ENCODE measurements at regions not wholly inside any gene's neighbourhood (a gene's known extent, or its start where the extent isn't known, plus 50 kb on each side); places are given as distances from the start of the nearest gene placed in this dataset.

GRCh38 chr13:70505809-70506208 is 397.6 kb upstream of the KLHL1 start:
- Histone ChIP-seq H3K9ac (ENCODE audit: low read depth in 1 of 2, low read length in 2 of 2) (no peak overlapping the region), H3K27ac (ENCODE audit: low read depth, low read length) (no peak overlapping the region), H3K36me3 (ENCODE audit: control insufficient read depth in 1 of 2, insufficient read depth in 2 of 2, low read length in 2 of 2) (no peaks in the 10 kb centered on the region), H3K4me3 (ENCODE audit: low read depth in 1 of 2, low read length in 2 of 2) (no peak overlapping the region), H3K4me1 (ENCODE audit: control insufficient read depth in 1 of 2, insufficient read depth in 2 of 2, low read length in 2 of 2) (no peaks in the 10 kb centered on the region), H3K9me3 (ENCODE audit: control insufficient read depth in 1 of 2, low read length in 2 of 2) (no peaks in the 10 kb centered on the region), H3K27me3 (ENCODE audit: control insufficient read depth in 1 of 2, insufficient read depth in 2 of 2, low read length in 2 of 2) (no peaks in the 10 kb centered on the region)

- no peak overlapping the region for H3K4me3 ChIP-seq (ENCODE audit: low read depth in 1 of 2, low read length in 2 of 2)
- H3K36me3 ChIP-seq (ENCODE audit: control insufficient read depth in 1 of 2, insufficient read depth in 2 of 2, low read length in 2 of 2), result no peaks in the 10 kb centered on the region
- H3K9me3 ChIP-seq (ENCODE audit: control insufficient read depth in 1 of 2, low read length in 2 of 2), result no peaks in the 10 kb centered on the region
- no peak overlapping the region for H3K27ac ChIP-seq (ENCODE audit: low read depth, low read length)
- H3K27me3 ChIP-seq (ENCODE audit: control insufficient read depth in 1 of 2, insufficient read depth in 2 of 2, low read length in 2 of 2), result no peaks in the 10 kb centered on the region
- H3K4me1 ChIP-seq (ENCODE audit: control insufficient read depth in 1 of 2, insufficient read depth in 2 of 2, low read length in 2 of 2), result no peaks in the 10 kb centered on the region
- no peak overlapping the region for H3K9ac ChIP-seq (ENCODE audit: low read depth in 1 of 2, low read length in 2 of 2)
These were observed 394.7 kb upstream of the KLHL1 start for GRCh38 chr13:70502944-70503343.

GRCh38 chr13:70490320-70490935 is 382.2 kb upstream of the KLHL1 start:
- H3K4me3 ChIP-seq (ENCODE audit: low read depth in 1 of 2, low read length in 2 of 2), result no peak overlapping the region
- H3K27ac ChIP-seq (ENCODE audit: low read depth, low read length), result no peak overlapping the region
- H3K9ac ChIP-seq (ENCODE audit: low read depth in 1 of 2, low read length in 2 of 2), result no peak overlapping the region
- H3K27me3 ChIP-seq (ENCODE audit: control insufficient read depth in 1 of 2, insufficient read depth in 2 of 2, low read length in 2 of 2), result no peaks in the 10 kb centered on the region
- H3K4me1 ChIP-seq (ENCODE audit: control insufficient read depth in 1 of 2, insufficient read depth in 2 of 2, low read length in 2 of 2), result no peaks in the 10 kb centered on the region
- peaks cover 0 to 8% of the 10 kb centered on the region in 2 donors for H3K9me3 ChIP-seq (ENCODE audit: control insufficient read depth in 1 of 2, low read length in 2 of 2)
- H3K36me3 ChIP-seq (ENCODE audit: control insufficient read depth in 1 of 2, insufficient read depth in 2 of 2, low read length in 2 of 2), result no peaks in the 10 kb centered on the region

- Histone ChIP-seq H3K9ac (ENCODE audit: low read depth in 1 of 2, low read length in 2 of 2) (no peak overlapping the region), H3K9me3 (ENCODE audit: control insufficient read depth in 1 of 2, low read length in 2 of 2) (no peaks in the 10 kb centered on the region), H3K36me3 (ENCODE audit: control insufficient read depth in 1 of 2, insufficient read depth in 2 of 2, low read length in 2 of 2) (no peaks in the 10 kb centered on the region), H3K27ac (ENCODE audit: low read depth, low read length) (no peak overlapping the region), H3K4me1 (ENCODE audit: control insufficient read depth in 1 of 2, insufficient read depth in 2 of 2, low read length in 2 of 2) (no peaks in the 10 kb centered on the region), H3K4me3 (ENCODE audit: low read depth in 1 of 2, low read length in 2 of 2) (no peak overlapping the region), H3K27me3 (ENCODE audit: control insufficient read depth in 1 of 2, insufficient read depth in 2 of 2, low read length in 2 of 2) (no peaks in the 10 kb centered on the region)
These were observed 376.7 kb upstream of the KLHL1 start for GRCh38 chr13:70484931-70485330.

- Histone ChIP-seq H3K9me3 (ENCODE audit: control insufficient read depth in 1 of 2, low read length in 2 of 2) (no peaks in the 10 kb centered on the region), H3K9ac (ENCODE audit: low read depth in 1 of 2, low read length in 2 of 2) (no peak overlapping the region), H3K4me1 (ENCODE audit: control insufficient read depth in 1 of 2, insufficient read depth in 2 of 2, low read length in 2 of 2) (no peaks in the 10 kb centered on the region), H3K27me3 (ENCODE audit: control insufficient read depth in 1 of 2, insufficient read depth in 2 of 2, low read length in 2 of 2) (no peaks in the 10 kb centered on the region), H3K4me3 (ENCODE audit: low read depth in 1 of 2, low read length in 2 of 2) (no peak overlapping the region), H3K27ac (ENCODE audit: low read depth, low read length) (no peak overlapping the region), H3K36me3 (ENCODE audit: control insufficient read depth in 1 of 2, insufficient read depth in 2 of 2, low read length in 2 of 2) (no peaks in the 10 kb centered on the region)
These were observed 375.5 kb upstream of the KLHL1 start for GRCh38 chr13:70483599-70484276.

GRCh38 chr13:70473907-70474306 is 365.7 kb upstream of the KLHL1 start:
- Histone ChIP-seq H3K4me1 (ENCODE audit: control insufficient read depth in 1 of 2, insufficient read depth in 2 of 2, low read length in 2 of 2) (no peaks in the 10 kb centered on the region), H3K9ac (ENCODE audit: low read depth in 1 of 2, low read length in 2 of 2) (no peak overlapping the region), H3K27me3 (ENCODE audit: control insufficient read depth in 1 of 2, insufficient read depth in 2 of 2, low read length in 2 of 2) (no peaks in the 10 kb centered on the region), H3K9me3 (ENCODE audit: control insufficient read depth in 1 of 2, low read length in 2 of 2) (no peaks in the 10 kb centered on the region), H3K4me3 (ENCODE audit: low read depth in 1 of 2, low read length in 2 of 2) (no peak overlapping the region), H3K27ac (ENCODE audit: low read depth, low read length) (no peak overlapping the region), H3K36me3 (ENCODE audit: control insufficient read depth in 1 of 2, insufficient read depth in 2 of 2, low read length in 2 of 2) (no peaks in the 10 kb centered on the region)

GRCh38 chr13:70469077-70469476 is 360.8 kb upstream of the KLHL1 start:
- no peaks in the 10 kb centered on the region for H3K36me3 ChIP-seq (ENCODE audit: control insufficient read depth in 1 of 2, insufficient read depth in 2 of 2, low read length in 2 of 2)
- H3K4me1 ChIP-seq (ENCODE audit: control insufficient read depth in 1 of 2, insufficient read depth in 2 of 2, low read length in 2 of 2), result no peaks in the 10 kb centered on the region
- H3K4me3 ChIP-seq (ENCODE audit: low read depth in 1 of 2, low read length in 2 of 2), result no peak overlapping the region
- H3K27me3 ChIP-seq (ENCODE audit: control insufficient read depth in 1 of 2, insufficient read depth in 2 of 2, low read length in 2 of 2), result no peaks in the 10 kb centered on the region
- no peaks in the 10 kb centered on the region for H3K9me3 ChIP-seq (ENCODE audit: control insufficient read depth in 1 of 2, low read length in 2 of 2)
- no peak overlapping the region for H3K27ac ChIP-seq (ENCODE audit: low read depth, low read length)
- no peak overlapping the region for H3K9ac ChIP-seq (ENCODE audit: low read depth in 1 of 2, low read length in 2 of 2)

- H3K4me1 ChIP-seq (ENCODE audit: control insufficient read depth in 1 of 2, insufficient read depth in 2 of 2, low read length in 2 of 2), result no peaks in the 10 kb centered on the region
- H3K27me3 ChIP-seq (ENCODE audit: control insufficient read depth in 1 of 2, insufficient read depth in 2 of 2, low read length in 2 of 2), result no peaks in the 10 kb centered on the region
- H3K9ac ChIP-seq (ENCODE audit: low read depth in 1 of 2, low read length in 2 of 2), result no peak overlapping the region
- no peak overlapping the region for H3K4me3 ChIP-seq (ENCODE audit: low read depth in 1 of 2, low read length in 2 of 2)
- H3K36me3 ChIP-seq (ENCODE audit: control insufficient read depth in 1 of 2, insufficient read depth in 2 of 2, low read length in 2 of 2), result no peaks in the 10 kb centered on the region
- no peak overlapping the region for H3K27ac ChIP-seq (ENCODE audit: low read depth, low read length)
- H3K9me3 ChIP-seq (ENCODE audit: control insufficient read depth in 1 of 2, low read length in 2 of 2), result no peaks in the 10 kb centered on the region
These were observed 349.2 kb upstream of the KLHL1 start for GRCh38 chr13:70457474-70457873.

GRCh38 chr13:70448820-70449219 is 340.6 kb upstream of the KLHL1 start:
- no peak overlapping the region for H3K27ac ChIP-seq (ENCODE audit: low read depth, low read length)
- H3K9ac ChIP-seq (ENCODE audit: low read depth in 1 of 2, low read length in 2 of 2), result no peak overlapping the region
- no peaks in the 10 kb centered on the region for H3K4me1 ChIP-seq (ENCODE audit: control insufficient read depth in 1 of 2, insufficient read depth in 2 of 2, low read length in 2 of 2)
- H3K9me3 ChIP-seq (ENCODE audit: control insufficient read depth in 1 of 2, low read length in 2 of 2), result no peaks in the 10 kb centered on the region
- no peaks in the 10 kb centered on the region for H3K27me3 ChIP-seq (ENCODE audit: control insufficient read depth in 1 of 2, insufficient read depth in 2 of 2, low read length in 2 of 2)
- H3K4me3 ChIP-seq (ENCODE audit: low read depth in 1 of 2, low read length in 2 of 2), result no peak overlapping the region
- no peaks in the 10 kb centered on the region for H3K36me3 ChIP-seq (ENCODE audit: control insufficient read depth in 1 of 2, insufficient read depth in 2 of 2, low read length in 2 of 2)

- no peak overlapping the region for H3K27ac ChIP-seq (ENCODE audit: low read depth, low read length)
- no peaks in the 10 kb centered on the region for H3K9me3 ChIP-seq (ENCODE audit: control insufficient read depth in 1 of 2, low read length in 2 of 2)
- H3K4me1 ChIP-seq (ENCODE audit: control insufficient read depth in 1 of 2, insufficient read depth in 2 of 2, low read length in 2 of 2), result no peaks in the 10 kb centered on the region
- no peak overlapping the region for H3K9ac ChIP-seq (ENCODE audit: low read depth in 1 of 2, low read length in 2 of 2)
- H3K4me3 ChIP-seq (ENCODE audit: low read depth in 1 of 2, low read length in 2 of 2), result no peak overlapping the region
- H3K27me3 ChIP-seq (ENCODE audit: control insufficient read depth in 1 of 2, insufficient read depth in 2 of 2, low read length in 2 of 2), result no peaks in the 10 kb centered on the region
- H3K36me3 ChIP-seq (ENCODE audit: control insufficient read depth in 1 of 2, insufficient read depth in 2 of 2, low read length in 2 of 2), result no peaks in the 10 kb centered on the region
These were observed 324.1 kb upstream of the KLHL1 start for GRCh38 chr13:70432276-70432805.
